RPMI7951 (cell line): ENCODE measurements at regions not wholly inside any gene's neighbourhood (a gene's known extent, or its start where the extent isn't known, plus 50 kb on each side); places are given as distances from the start of the nearest gene placed in this dataset.

ENCODE experiments used
- DNase-seq: peaks from one replicate; pipeline ENCODE4 v3.0.0-alpha.2; 2012; ENCODE audit warnings: low read depth

- no peak for DNase-seq
Measured at GRCh38 chr7:156104501-156105336, 292.5 kb upstream of the SHH start.

GRCh38 chr7:156102267-156102666, 290.0 kb upstream of the SHH start:
- DNase-seq: no peak

- no peak for DNase-seq
Measured at GRCh38 chr7:156101355-156101754, 289.1 kb upstream of the SHH start.

- DNase-seq: no peak
Measured at GRCh38 chr7:156100086-156100485, 287.8 kb upstream of the SHH start.

- DNase-seq: no peak
Measured at GRCh38 chr7:156099085-156099484, 286.8 kb upstream of the SHH start.

- DNase-seq: peak; percentile 3
Measured at GRCh38 chr7:156096771-156097538, 284.7 kb upstream of the SHH start.

GRCh38 chr7:156095908-156096539, 283.8 kb upstream of the SHH start:
- no peak for DNase-seq

- DNase-seq: no peak
Measured at GRCh38 chr7:156094350-156095146, 282.3 kb upstream of the SHH start.

GRCh38 chr7:156092307-156092706, 280.0 kb upstream of the SHH start:
- DNase-seq: no peak

GRCh38 chr7:156091519-156092080, 279.3 kb upstream of the SHH start:
- DNase-seq: no peak

GRCh38 chr7:156090988-156091387, 278.7 kb upstream of the SHH start:
- no peak for DNase-seq

GRCh38 chr7:156089222-156089621, 277.0 kb upstream of the SHH start:
- no peak for DNase-seq

GRCh38 chr7:156088115-156088514, 275.9 kb upstream of the SHH start:
- no peak for DNase-seq

- DNase-seq: no peak
Measured at GRCh38 chr7:156082048-156083040, 270.1 kb upstream of the SHH start.

GRCh38 chr7:156080596-156080995, 268.3 kb upstream of the SHH start:
- no peak for DNase-seq

GRCh38 chr7:156080046-156080445, 267.8 kb upstream of the SHH start:
- no peak for DNase-seq

GRCh38 chr7:156079156-156079555, 266.9 kb upstream of the SHH start:
- DNase-seq: no peak

- DNase-seq: no peak
Measured at GRCh38 chr7:156074982-156075615, 262.8 kb upstream of the SHH start.

- DNase-seq: no peak
Measured at GRCh38 chr7:156074084-156074483, 261.8 kb upstream of the SHH start.
